ENCODE measurements at regions not wholly inside any gene's neighbourhood (a gene's known extent, or its start where the extent isn't known, plus 50 kb on each side); places are given as distances from the start of the nearest gene placed in this dataset.
A peak's percentile ranks its signal among the peaks of the same experiment; 100 is the strongest.

DNA sequence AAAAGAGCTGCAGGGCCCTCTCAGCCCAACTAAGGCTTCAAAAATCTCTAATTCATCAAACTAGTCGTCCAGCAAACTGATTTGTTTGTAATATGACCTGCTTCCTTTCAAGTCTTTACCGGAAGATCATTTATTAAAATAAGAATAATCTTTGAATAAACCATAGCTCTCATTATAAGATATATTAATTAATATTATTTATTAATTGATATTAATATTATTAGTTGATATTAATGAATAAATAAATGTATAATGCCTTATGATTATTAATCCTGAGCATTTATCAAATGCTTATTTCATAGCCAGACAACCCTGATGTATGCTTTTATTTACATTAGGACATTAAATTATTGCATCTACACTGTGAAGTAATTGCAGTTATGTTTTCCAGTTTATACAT, 550.7 kb upstream of the ALCAM start:
- TF ChIP-seq, protein P1, sequence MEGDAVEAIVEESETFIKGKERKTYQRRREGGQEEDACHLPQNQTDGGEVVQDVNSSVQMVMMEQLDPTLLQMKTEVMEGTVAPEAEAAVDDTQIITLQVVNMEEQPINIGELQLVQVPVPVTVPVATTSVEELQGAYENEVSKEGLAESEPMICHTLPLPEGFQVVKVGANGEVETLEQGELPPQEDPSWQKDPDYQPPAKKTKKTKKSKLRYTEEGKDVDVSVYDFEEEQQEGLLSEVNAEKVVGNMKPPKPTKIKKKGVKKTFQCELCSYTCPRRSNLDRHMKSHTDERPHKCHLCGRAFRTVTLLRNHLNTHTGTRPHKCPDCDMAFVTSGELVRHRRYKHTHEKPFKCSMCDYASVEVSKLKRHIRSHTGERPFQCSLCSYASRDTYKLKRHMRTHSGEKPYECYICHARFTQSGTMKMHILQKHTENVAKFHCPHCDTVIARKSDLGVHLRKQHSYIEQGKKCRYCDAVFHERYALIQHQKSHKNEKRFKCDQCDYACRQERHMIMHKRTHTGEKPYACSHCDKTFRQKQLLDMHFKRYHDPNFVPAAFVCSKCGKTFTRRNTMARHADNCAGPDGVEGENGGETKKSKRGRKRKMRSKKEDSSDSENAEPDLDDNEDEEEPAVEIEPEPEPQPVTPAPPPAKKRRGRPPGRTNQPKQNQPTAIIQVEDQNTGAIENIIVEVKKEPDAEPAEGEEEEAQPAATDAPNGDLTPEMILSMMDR (conservative IDR thresholded peaks at IDR 0.05; ENCODE audit: low read depth, low read length): no peak
- H3K4me3 ChIP-seq (ENCODE audit: low read depth, low read length): no peak overlapping the region
- no peak for DNase-seq (ENCODE audit: low read depth)

DNA sequence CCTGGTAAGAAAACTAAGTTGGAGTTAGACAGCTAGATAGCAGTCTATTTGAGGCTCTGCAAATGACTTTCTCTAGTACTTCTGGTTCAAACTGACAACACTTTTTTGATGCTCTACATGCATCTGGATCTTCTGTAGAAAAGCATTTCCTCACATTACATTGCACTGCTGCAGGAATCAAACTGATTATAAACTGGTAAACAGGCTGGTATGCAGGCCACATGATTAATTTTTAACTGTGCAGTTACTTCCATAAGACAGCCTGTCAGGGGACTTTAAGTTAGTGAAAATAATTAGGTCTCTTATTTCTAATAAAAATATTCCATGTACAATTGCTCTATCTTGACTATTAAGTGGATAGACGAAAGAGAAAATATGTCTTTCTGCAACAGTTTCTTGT, 550.0 kb upstream of the ALCAM start:
- DNase-seq (ENCODE audit: low read depth): peak; percentile 21
- TF ChIP-seq, protein P1 (conservative IDR thresholded peaks at IDR 0.05; ENCODE audit: low read depth, low read length): no peak
- no peak overlapping the region for H3K4me3 ChIP-seq (ENCODE audit: low read depth, low read length)

DNA sequence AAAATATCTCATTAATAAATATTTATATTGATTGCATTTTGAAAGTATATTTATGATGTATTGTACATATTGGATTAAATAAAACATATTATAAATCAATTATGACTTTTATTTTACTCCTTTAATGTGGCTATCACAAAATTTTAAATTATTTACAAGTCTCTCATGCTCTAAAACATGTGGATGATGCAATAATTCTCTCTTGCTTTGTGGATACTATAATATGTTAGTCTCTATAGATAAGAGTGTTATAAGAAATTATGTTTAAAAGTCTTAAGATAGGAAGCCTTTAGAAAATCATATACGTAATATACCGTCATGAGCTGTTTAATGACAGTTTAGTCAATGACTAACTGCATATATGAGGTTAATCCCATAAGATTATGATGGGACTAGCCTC, 547.4 kb upstream of the ALCAM start:
- no peak for DNase-seq (ENCODE audit: low read depth)
- no peak overlapping the region for H3K4me3 ChIP-seq (ENCODE audit: low read depth, low read length)
- TF ChIP-seq, protein P1 (conservative IDR thresholded peaks at IDR 0.05; ENCODE audit: low read depth, low read length): no peak

DNA sequence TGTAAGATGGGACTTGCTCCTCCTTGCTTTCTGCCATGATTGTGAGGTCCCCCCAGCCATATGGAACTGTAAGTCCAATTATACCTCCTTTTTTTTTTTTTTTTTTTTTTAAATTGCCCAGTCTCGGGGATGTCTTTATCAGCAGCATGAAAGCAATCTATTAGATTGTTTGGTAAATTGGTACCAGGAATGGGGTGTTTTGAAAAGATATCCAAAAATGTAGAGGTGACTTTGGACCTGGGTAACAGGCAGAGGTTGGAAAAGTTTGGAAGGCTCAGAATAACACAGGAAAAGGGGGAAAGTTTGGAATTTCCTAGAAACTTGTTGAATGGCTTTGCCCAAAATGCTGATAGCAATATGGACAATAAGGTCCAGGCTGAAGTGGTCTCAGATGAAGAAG, 545.8 kb upstream of the ALCAM start:
- no peak for DNase-seq (ENCODE audit: low read depth)
- H3K4me3 ChIP-seq (ENCODE audit: low read depth, low read length): no peak overlapping the region
- TF ChIP-seq, protein P1 (conservative IDR thresholded peaks at IDR 0.05; ENCODE audit: low read depth, low read length): no peak

DNA sequence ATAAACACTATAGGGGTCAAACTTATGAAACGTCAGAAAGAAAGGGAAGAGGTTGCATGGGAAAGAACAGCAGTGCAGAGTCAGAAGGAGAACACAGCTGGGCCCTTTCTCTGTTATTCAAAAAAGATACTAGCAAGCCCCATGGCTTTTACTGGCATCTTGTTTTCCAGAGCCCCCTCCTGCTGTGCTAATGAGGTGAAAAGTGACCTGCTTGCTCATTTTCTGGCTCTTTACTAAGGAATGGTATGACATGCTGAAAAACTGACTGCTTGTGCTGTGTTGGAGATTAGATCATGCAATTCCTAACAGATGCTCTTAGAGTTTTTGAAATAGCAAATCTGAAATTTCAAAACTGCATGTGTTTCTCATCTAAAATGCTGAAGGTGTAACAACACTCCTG, 541.6 kb upstream of the ALCAM start:
- TF ChIP-seq, protein P1 (conservative IDR thresholded peaks at IDR 0.05; ENCODE audit: low read depth, low read length): no peak
- H3K4me3 ChIP-seq (ENCODE audit: low read depth, low read length): no peak overlapping the region
- DNase-seq (ENCODE audit: low read depth): peak; percentile 91

DNA sequence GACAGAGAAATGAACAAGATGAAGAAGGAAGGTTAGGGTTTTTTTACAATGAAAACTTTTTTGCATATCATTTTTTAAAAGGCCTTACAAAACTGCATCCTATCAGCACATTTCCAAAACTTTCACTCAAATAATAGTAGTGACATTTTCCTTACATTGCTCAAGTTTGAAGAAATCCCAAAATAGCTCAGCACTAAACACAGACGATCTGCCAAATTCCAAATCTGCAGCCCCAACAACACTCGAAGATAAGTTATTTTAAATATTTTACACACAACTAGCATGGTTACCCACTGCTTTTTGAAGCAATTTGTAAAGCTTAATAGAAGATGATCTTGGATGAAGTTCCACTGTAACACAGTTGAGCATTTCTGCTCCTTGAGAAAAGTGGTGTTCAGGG, 535.6 kb upstream of the ALCAM start:
- TF ChIP-seq, protein P1 (conservative IDR thresholded peaks at IDR 0.05; ENCODE audit: low read depth, low read length): no peak
- no peak overlapping the region for H3K4me3 ChIP-seq (ENCODE audit: low read depth, low read length)

DNA sequence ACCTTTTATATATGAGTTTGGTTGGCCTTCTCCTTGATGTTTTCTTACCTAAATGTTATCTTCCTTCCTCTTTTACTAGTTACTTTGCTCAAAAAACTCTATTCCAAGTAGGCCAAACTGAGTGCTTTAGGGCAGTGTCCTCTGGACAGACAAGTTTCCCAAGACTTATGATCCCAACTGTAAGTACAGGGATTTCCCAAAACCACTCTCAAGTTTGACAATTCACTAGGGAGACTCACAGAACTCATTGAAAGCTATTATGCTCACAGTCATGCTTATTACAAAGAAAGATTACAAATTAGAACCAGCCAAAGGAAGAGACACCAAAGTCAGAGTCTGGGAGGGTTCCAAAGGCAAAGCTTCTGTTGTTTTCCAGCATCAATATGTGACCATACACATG, 534.2 kb upstream of the ALCAM start:
- DNase-seq (ENCODE audit: low read depth): no peak
- H3K4me3 ChIP-seq (ENCODE audit: low read depth, low read length): no peak overlapping the region
- TF ChIP-seq, protein P1 (conservative IDR thresholded peaks at IDR 0.05; ENCODE audit: low read depth, low read length): no peak

More for the DNA sequence above, 535.6 kb upstream of the ALCAM start:
- DNase-seq (ENCODE audit: low read depth): peak; percentile 26
